ENCODE measurements at regions not wholly inside any gene's neighbourhood (a gene's known extent, or its start where the extent isn't known, plus 50 kb on each side); places are given as distances from the start of the nearest gene placed in this dataset.
A peak's percentile ranks its signal among the peaks of the same experiment; 100 is the strongest.

- no peaks in the 10 kb centered on the region for H3K36me3 ChIP-seq
- no peak overlapping the region for H3K4me3 ChIP-seq
- no peaks in the 10 kb centered on the region for H3K9me3 ChIP-seq
- 74 to 91% (median 86%) methylated on average over 6 of the region's 6 CpGs for whole genome bisulfite sequencing, 3 donors
- no peak for TF ChIP-seq CTCF (IDR thresholded peaks at IDR 0.05)
- no peak for TF ChIP-seq EP300 (IDR thresholded peaks at IDR 0.05)
- no peak for TF ChIP-seq POLR2A (IDR thresholded peaks at IDR 0.05)
- H3K4me1 ChIP-seq (ENCODE audit: insufficient read depth) = peaks cover 14% of the 10 kb centered on the region
- H3K27me3 ChIP-seq = no peaks in the 10 kb centered on the region
- no peak overlapping the region for H3K27ac ChIP-seq
- no peak for DNase-seq
- intact Hi-C loops (cut with DNase I) = loop anchor here in 1 of 4 donors (10.0 kb wide), 1 partner anchor 128 kb away; no protein-coding TSS in a partner anchor
These were observed 435.6 kb upstream of the NFE2L3 start for GRCh38 chr7:25716421-25716820.

DNA sequence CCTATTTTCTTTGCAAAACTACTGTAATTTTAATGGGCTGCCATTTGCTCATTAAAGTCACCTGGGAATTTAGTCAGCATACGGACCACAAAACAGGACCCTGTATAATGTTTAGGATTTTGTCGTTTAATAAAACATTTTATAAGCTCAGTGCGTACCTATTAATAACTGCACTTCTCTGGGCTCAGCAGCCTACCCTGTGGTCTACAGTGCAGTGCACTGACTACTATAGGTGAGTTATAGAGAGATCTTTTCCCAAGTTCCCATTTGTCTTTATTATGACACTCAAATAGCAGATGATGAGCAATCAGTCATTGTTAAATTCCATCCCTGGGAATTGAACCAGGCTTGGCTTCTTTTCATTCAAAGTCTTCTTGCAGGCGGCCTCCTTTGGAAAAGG is 433.4 kb upstream of the NFE2L3 start:
- intact Hi-C loops (cut with DNase I) = loop anchor here in 1 of 4 donors (10.0 kb wide), 1 partner anchor 126 kb away; no protein-coding TSS in a partner anchor
- Histone ChIP-seq H3K36me3 (no peaks in the 10 kb centered on the region), H3K4me1 (ENCODE audit: insufficient read depth) (peaks cover 14% of the 10 kb centered on the region), H3K27ac (peak overlapping the region in 1 of 2 donors; percentile 6), H3K9me3 (no peaks in the 10 kb centered on the region), H3K27me3 (no peaks in the 10 kb centered on the region), H3K4me3 (no peak overlapping the region)
- TF ChIP-seq EP300 (IDR thresholded peaks at IDR 0.05) = no peak
- no peak for TF ChIP-seq POLR2A (IDR thresholded peaks at IDR 0.05)
- TF ChIP-seq CTCF (IDR thresholded peaks at IDR 0.05) = no peak
- WGBS, 3 donors = 38 to 41% (median 38%) methylated on average over 4 of the region's 4 CpGs
- no peak for DNase-seq

GRCh38 chr7:25719190-25719896 is 432.7 kb upstream of the NFE2L3 start:
- TF ChIP-seq CTCF (IDR thresholded peaks at IDR 0.05) (no peak), POLR2A (IDR thresholded peaks at IDR 0.05) (no peak), EP300 (IDR thresholded peaks at IDR 0.05) (no peak)
- intact Hi-C loops (cut with DNase I) = loop anchor here in 1 of 4 donors (10.0 kb wide), 1 partner anchor 125 kb away; no protein-coding TSS in a partner anchor
- 90 to 95% (median 95%) methylated on average over 5 of the region's 5 CpGs for WGBS, 3 donors
- Histone ChIP-seq H3K27me3 (no peaks in the 10 kb centered on the region), H3K9me3 (no peaks in the 10 kb centered on the region), H3K27ac (no peak overlapping the region), H3K36me3 (no peaks in the 10 kb centered on the region), H3K4me3 (no peak overlapping the region), H3K4me1 (ENCODE audit: insufficient read depth) (peaks cover 14% of the 10 kb centered on the region)
- no peak for DNase-seq

DNA sequence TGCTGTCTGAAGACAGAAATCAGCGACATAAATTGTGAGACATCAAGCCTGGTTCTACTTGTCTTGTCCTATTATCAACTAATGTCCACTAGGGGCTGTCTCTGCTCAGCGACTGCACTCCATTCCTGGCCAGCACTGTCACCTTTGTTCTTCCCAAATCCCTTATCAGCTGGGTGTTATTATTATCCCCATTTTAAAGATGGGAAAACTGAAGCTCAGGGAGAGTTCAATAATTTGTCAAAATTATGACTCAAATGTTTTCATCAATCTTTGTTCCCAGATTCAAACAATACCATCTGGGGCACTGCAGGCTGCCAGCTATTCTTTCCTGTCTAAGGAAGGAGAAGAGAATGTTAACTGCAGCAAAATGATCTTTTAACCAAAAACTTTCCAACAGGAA is 431.6 kb upstream of the NFE2L3 start:
- intact Hi-C loops (cut with DNase I) = no loop called here
- H3K36me3 ChIP-seq = no peaks in the 10 kb centered on the region
- no peaks in the 10 kb centered on the region for H3K9me3 ChIP-seq
- no peak for DNase-seq
- peaks cover 14% of the 10 kb centered on the region for H3K4me1 ChIP-seq (ENCODE audit: insufficient read depth)
- TF ChIP-seq CTCF (IDR thresholded peaks at IDR 0.05) = no peak
- TF ChIP-seq EP300 (IDR thresholded peaks at IDR 0.05) = no peak
- TF ChIP-seq POLR2A (IDR thresholded peaks at IDR 0.05) = no peak
- no peak overlapping the region for H3K27ac ChIP-seq
- H3K4me3 ChIP-seq = no peak overlapping the region
- no peaks in the 10 kb centered on the region for H3K27me3 ChIP-seq
- WGBS, 3 donors = 63 to 71% (median 69%) methylated on average over 2 of the region's 2 CpGs
